Brain microvascular endothelial cell (primary cell): ENCODE measurements at regions not wholly inside any gene's neighbourhood (a gene's known extent, or its start where the extent isn't known, plus 50 kb on each side); places are given as distances from the start of the nearest gene placed in this dataset.

Source experiments
- DNase-seq: peaks from one replicate; pipeline ENCODE4 v3.0.0-alpha.2; 2020
- H3K27ac ChIP-seq: fragments of 250-450 bp; sonication (Bioruptor Pico); 2 replicates; pipeline ENCODE4 v1.5.1; 2020; ENCODE audit warnings: mild to moderate bottlenecking, moderate library complexity
- H3K27me3 ChIP-seq: fragments of 250-450 bp; sonication (Bioruptor Pico); replicated peaks from 2 replicates; pipeline ENCODE4 v1.5.1; 2020; ENCODE audit warnings: mild to moderate bottlenecking
- H3K36me3 ChIP-seq: fragments of 250-450 bp; sonication (Bioruptor Pico); replicated peaks from 2 replicates; pipeline ENCODE4 v1.5.1; 2020; ENCODE audit warnings: mild to moderate bottlenecking
- H3K4me3 ChIP-seq: 2 replicates; pipeline ENCODE4 v1.5.1; 2011; ENCODE audit warnings: low read depth, mild to moderate bottlenecking, control low read depth, low read length, moderate library complexity
- in situ Hi-C: cut with HindIII; loops from 2 replicates; pipeline ENCODE4 v1.10.0; 2017; ENCODE audit warnings: low sequenced_read_pairs, low pct_ligation_motif_present
- TF ChIP-seq, protein P1 (sequence below): IDR thresholded peaks from 2 replicates; pipeline ENCODE4 v1.5.1; 2011; ENCODE audit warnings: low read depth, mild to moderate bottlenecking, moderate library complexity, low read length, control low read depth, inconsistent platforms; ENCODE audit errors: missing control alignments

DNA sequence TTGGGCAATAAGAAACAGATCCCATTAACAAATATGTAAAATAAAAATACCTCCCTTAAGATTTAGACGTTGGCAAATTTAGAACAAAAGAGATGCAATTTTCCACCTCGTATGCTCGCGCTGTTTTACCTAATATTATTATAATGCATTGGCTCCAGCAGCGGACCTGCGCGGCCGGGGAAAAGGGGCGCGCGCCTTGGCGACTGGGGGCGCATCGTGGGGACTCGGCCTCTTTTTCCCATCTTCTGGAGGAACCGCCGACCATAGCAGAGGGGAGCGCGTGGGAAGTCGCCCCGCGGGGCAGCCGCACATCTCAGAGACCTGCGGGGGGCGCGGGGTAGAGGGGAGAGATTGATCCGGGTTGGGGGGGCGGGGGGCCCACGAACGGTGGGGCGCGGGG lies 139.4 kb upstream of the MKI67 start:
- no peak for DNase-seq
- Histone ChIP-seq H3K27ac (no peak overlapping the region), H3K4me3 (no peak overlapping the region), H3K27me3 (peaks cover 2% of the 10 kb centered on the region), H3K36me3 (no peaks in the 10 kb centered on the region)
- TF ChIP-seq, protein P1, sequence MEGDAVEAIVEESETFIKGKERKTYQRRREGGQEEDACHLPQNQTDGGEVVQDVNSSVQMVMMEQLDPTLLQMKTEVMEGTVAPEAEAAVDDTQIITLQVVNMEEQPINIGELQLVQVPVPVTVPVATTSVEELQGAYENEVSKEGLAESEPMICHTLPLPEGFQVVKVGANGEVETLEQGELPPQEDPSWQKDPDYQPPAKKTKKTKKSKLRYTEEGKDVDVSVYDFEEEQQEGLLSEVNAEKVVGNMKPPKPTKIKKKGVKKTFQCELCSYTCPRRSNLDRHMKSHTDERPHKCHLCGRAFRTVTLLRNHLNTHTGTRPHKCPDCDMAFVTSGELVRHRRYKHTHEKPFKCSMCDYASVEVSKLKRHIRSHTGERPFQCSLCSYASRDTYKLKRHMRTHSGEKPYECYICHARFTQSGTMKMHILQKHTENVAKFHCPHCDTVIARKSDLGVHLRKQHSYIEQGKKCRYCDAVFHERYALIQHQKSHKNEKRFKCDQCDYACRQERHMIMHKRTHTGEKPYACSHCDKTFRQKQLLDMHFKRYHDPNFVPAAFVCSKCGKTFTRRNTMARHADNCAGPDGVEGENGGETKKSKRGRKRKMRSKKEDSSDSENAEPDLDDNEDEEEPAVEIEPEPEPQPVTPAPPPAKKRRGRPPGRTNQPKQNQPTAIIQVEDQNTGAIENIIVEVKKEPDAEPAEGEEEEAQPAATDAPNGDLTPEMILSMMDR = no peak
- in situ Hi-C loops = no loop called here

GRCh38 chr10:128267581-128267980 lies 141.4 kb upstream of the MKI67 start:
- peaks cover 2% of the 10 kb centered on the region for H3K27me3 ChIP-seq
- in situ Hi-C loops = no loop called here
- no peak for DNase-seq
- H3K4me3 ChIP-seq = no peak overlapping the region
- H3K27ac ChIP-seq = no peak overlapping the region
- TF ChIP-seq, protein P1 = no peak
- no peaks in the 10 kb centered on the region for H3K36me3 ChIP-seq

DNA sequence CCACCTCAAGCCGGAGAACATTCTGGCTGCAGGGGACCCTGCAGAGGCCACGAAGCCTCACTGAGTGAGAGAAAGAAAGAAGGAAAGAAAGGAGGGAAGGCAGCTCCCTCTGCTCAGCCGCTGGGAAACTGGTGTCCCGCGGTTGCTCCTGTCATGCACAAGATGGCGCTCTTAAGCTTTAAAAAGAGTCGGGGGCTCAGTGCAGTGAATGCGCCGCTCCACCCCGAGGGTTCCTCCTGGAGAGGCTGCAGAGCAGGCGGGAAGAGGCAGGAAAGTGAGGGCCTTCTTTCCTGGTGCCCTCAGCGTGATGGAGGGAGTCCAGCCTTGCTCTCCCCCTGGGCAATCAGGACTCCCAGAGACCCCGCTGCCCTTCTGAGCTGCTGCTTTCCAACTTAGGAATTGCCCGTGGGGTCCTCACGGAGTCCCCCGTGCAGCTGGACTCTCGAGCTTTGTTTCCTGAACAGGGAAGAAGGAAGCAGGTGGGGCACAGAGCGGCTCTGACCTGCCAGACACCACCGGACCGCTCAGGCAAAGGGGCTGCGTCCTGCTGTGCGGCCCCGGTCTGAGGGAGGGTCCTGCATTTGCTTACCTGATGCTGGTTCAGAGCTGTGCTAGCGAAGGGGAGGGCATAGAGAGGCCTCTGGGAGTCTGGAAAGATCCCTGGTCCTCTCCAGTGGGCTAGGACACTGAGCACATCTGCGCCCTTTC lies 141.9 kb upstream of the MKI67 start:
- H3K27ac ChIP-seq = no peak overlapping the region
- in situ Hi-C loops = no loop called here
- peaks cover 2% of the 10 kb centered on the region for H3K27me3 ChIP-seq
- TF ChIP-seq, protein P1 = peak; percentile 43
- H3K36me3 ChIP-seq = no peaks in the 10 kb centered on the region
- H3K4me3 ChIP-seq = no peak overlapping the region
- peak; percentile 18 for DNase-seq

- in situ Hi-C loops = no loop called here
- TF ChIP-seq, protein P1 = no peak
- no peak overlapping the region for H3K27ac ChIP-seq
- no peaks in the 10 kb centered on the region for H3K27me3 ChIP-seq
- DNase-seq = no peak
- H3K36me3 ChIP-seq = no peaks in the 10 kb centered on the region
- no peak overlapping the region for H3K4me3 ChIP-seq
These were observed 148.7 kb upstream of the MKI67 start for GRCh38 chr10:128274938-128275337.

GRCh38 chr10:128275388-128276177 lies 149.4 kb upstream of the MKI67 start:
- no peak for DNase-seq
- in situ Hi-C loops = no loop called here
- no peak overlapping the region for H3K27ac ChIP-seq
- no peaks in the 10 kb centered on the region for H3K36me3 ChIP-seq
- H3K4me3 ChIP-seq = no peak overlapping the region
- no peaks in the 10 kb centered on the region for H3K27me3 ChIP-seq
- TF ChIP-seq, protein P1 = no peak
